GM12878 (cell line): ENCODE measurements at regions not wholly inside any gene's neighbourhood (a gene's known extent, or its start where the extent isn't known, plus 50 kb on each side); places are given as distances from the start of the nearest gene placed in this dataset.

ENCODE experiments used
- ATAC-seq: fragments of 200-7000 bp; cut with Tn5 transposase; 3 replicates; pipeline ENCODE4 v1.9.1; 2020; ENCODE audit warnings: mild to moderate bottlenecking, moderate library complexity
- BruUV-seq: library from RNA; stranded (reverse); fragments of 400-500 nt; replicated peaks from 2 replicates; lab custom pipeline; 2021; lab: Mats Ljungman, UMichigan
- CTCF ChIA-PET: fragments of 300-600 bp; sonication (Branson Sonifier 250); formaldehyde crosslinking; extraction: SDS; loops from one replicate; lab custom pipeline; 2021; ENCODE audit warnings: inconsistent platforms; lab: Yijun Ruan, JAX
- POLR2A ChIA-PET: fragments of 350-600 bp; formaldehyde crosslinking; extraction: SDS; loops from one replicate; lab custom pipeline; 2021; ENCODE audit warnings: inconsistent platforms; lab: Charles Lee
- RAD21 ChIA-PET: fragments of 300-600 bp; sonication (Branson Sonifier 250); formaldehyde crosslinking; loops from one replicate; lab custom pipeline; 2023; ENCODE audit warnings: antibody characterized with exemption; ENCODE audit not compliant: unreplicated experiment; lab: Charles Lee
- SMC1A ChIA-PET: fragments of 300-600 bp; sonication (Branson Sonifier 250); formaldehyde crosslinking; loops from one replicate; lab custom pipeline; 2023; ENCODE audit not compliant: unreplicated experiment, uncharacterized antibody; lab: Charles Lee
- DNase-seq: peaks from one replicate; pipeline ENCODE4 v3.0.0-alpha.2; 2011; ENCODE audit warnings: low read depth, low spot score
- FAIRE-seq: peaks from 3 replicates; lab custom pipeline; 2011; peaks lifted over from hg19 to GRCh38; lab: Jason Lieb, UNC
- H2AFZ ChIP-seq: 2 replicates; pipeline ENCODE4 v1.6.0; 2011; ENCODE audit warnings: low read depth, low read length, control low read depth; ENCODE audit not compliant: control insufficient read depth
- H3K27ac ChIP-seq: 2 replicates; pipeline ENCODE4 v1.5.1; 2011; ENCODE audit warnings: control low read depth; ENCODE audit not compliant: control insufficient read depth, insufficient read depth
- H3K27me3 ChIP-seq, 2 experiments: replicated peaks in 1 of 2; 2 replicates each; pipeline versions ENCODE4 v1.6.0 to v1.6.1; 2011; ENCODE audit warnings: low read length in 1 of 2; ENCODE audit not compliant: control insufficient read depth in 2 of 2, insufficient read depth in 2 of 2
- H3K36me3 ChIP-seq, 2 experiments: 2 replicates each; pipeline ENCODE4 v1.5.1; 2011; ENCODE audit warnings: low read length in 1 of 2; ENCODE audit not compliant: control insufficient read depth in 2 of 2, insufficient read depth in 2 of 2
- H3K4me1 ChIP-seq: 2 replicates; pipeline ENCODE4 v1.6.1; 2011; ENCODE audit warnings: mild to moderate bottlenecking, low read length, moderate library complexity, mixed read lengths; ENCODE audit not compliant: control insufficient read depth, insufficient read depth
- H3K4me2 ChIP-seq: 2 replicates; pipeline ENCODE4 v1.6.0; 2011; ENCODE audit warnings: control low read depth; ENCODE audit not compliant: control insufficient read depth, insufficient read depth
- H3K4me3 ChIP-seq: fragments of 200-600 bp; sonication (generic); 2 replicates; pipeline ENCODE4 v1.5.1; 2016
- H3K79me2 ChIP-seq: 2 replicates; pipeline ENCODE4 v1.6.0; 2011; ENCODE audit warnings: low read length; ENCODE audit not compliant: control insufficient read depth, insufficient read depth
- H3K9ac ChIP-seq: 2 replicates; pipeline ENCODE4 v1.8.0; 2011; ENCODE audit warnings: low read length, control low read depth, mixed read lengths; ENCODE audit not compliant: control insufficient read depth, insufficient read depth
- H3K9me3 ChIP-seq: replicated peaks from 3 replicates; pipeline ENCODE4 v1.5.1; 2011; ENCODE audit warnings: mild to moderate bottlenecking, low read length; ENCODE audit not compliant: control insufficient read depth, insufficient read depth
- H4K20me1 ChIP-seq: 2 replicates; pipeline ENCODE4 v1.6.0; 2011; ENCODE audit not compliant: control insufficient read depth, insufficient read depth
- CBX5 ChIP-seq: sonication (generic); IDR thresholded peaks from 2 replicates; pipeline ENCODE4 v1.6.1; 2016; ENCODE audit warnings: low read depth, moderate library complexity, mild to moderate bottlenecking, inconsistent platforms
- MYC ChIP-seq: IDR thresholded peaks from 2 replicates; pipeline ENCODE4 v1.6.1; 2011; ENCODE audit warnings: mild to moderate bottlenecking, low read length, moderate library complexity, inconsistent platforms; ENCODE audit not compliant: insufficient read depth, insufficient replicate concordance, insufficient read length, severe bottlenecking
- PAX8 ChIP-seq: fragments of 450-650 bp; IDR thresholded peaks from 2 replicates; pipeline ENCODE4 v1.6.1; 2017; ENCODE audit warnings: mild to moderate bottlenecking, moderate library complexity
- SRF ChIP-seq, 2 experiments: IDR thresholded peaks; 2 replicates each; pipeline ENCODE4 v1.6.1; 2011; ENCODE audit warnings: low read depth in 2 of 2, low read length in 2 of 2, mild to moderate bottlenecking in 1 of 2, moderate library complexity in 1 of 2
- WGBS: methylation state at CpG from one replicate; pipeline ENCODE4 v1.1.6; 2016; ENCODE audit warnings: low lambda C conversion rate; ENCODE audit not compliant: insufficient replicate concordance, insufficient coverage; ENCODE audit errors: missing lambda C conversion rate; 5-methylcytosine and 5-hydroxymethylcytosine counted together
- in situ Hi-C: fragments of 300-500 bp; cut with MboI; formaldehyde crosslinking; loops from 9 replicates; pipeline ENCODE4 v1.14.3; 2018; ENCODE audit warnings: mixed read lengths
- intact Hi-C: fragments of 100-400 bp; cut with micrococcal nuclease; formaldehyde crosslinking; loops from one replicate; pipeline ENCODE4 v1.14.2; 2022; ENCODE audit not compliant: unreplicated experiment

DNA sequence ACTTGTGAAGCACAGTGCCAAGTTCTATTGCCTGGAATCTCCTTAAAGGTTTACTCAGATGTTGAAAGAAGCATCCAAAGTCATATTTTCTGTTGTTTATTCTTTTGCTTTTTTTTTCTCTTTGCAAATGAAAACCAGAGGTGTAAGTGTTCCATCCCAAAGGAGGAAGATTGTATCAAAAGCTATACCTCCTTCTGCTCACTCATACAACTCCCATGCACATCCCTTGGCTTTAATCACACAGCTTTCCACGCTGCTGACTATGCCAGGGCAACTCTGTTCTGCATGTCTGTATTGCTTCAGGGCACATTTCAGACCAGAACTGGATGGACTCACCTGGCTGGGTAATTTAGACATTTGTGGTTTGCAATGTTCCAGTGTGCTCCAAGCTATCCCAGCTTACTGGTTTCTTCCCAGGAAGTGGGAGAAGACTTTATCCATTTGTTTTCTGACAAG is 399.6 kb upstream of the TBL1XR1 start:
- ChIA-PET CTCF (no interaction called here), POLR2A (no interaction called here), RAD21 (no interaction called here), SMC1A (no interaction called here)
- 0 out of 2 replicates have a peak overlapping the region, but pooled peaks have one; percentile 20 for H3K27ac ChIP-seq
- intact Hi-C loops (loop anchor here (5.0 kb wide), 1 partner anchor 540 kb away; no protein-coding TSS in a partner anchor), in situ Hi-C loops (no loop called here)
- H3K79me2 ChIP-seq: no peaks in the 10 kb centered on the region
- no TSS peak for BruUV-seq
- H2AFZ ChIP-seq: no peak overlapping the region
- DNase-seq (no peak), ATAC-seq (no peak), FAIRE-seq (no peak)
- H3K9me3 ChIP-seq: no peaks in the 10 kb centered on the region; the same call in 2 of the 3 replicates
- H3K4me2 ChIP-seq: no peak overlapping the region
- no peaks in the 10 kb centered on the region for H4K20me1 ChIP-seq
- H3K4me3 ChIP-seq: no peak overlapping the region
- H3K9ac ChIP-seq: no peak overlapping the region
- H3K36me3 ChIP-seq: no peaks in the 10 kb centered on the region
- 94% methylated on average over 1 of the region's 1 CpG for WGBS
- no peak for TF ChIP-seq SRF (IDR thresholded peaks at IDR 0.05; ENCODE audit: low read depth in 2 of 2, low read length in 2 of 2)
- H3K27me3 ChIP-seq: no peaks in the 10 kb centered on the region
- peaks cover 16% of the 10 kb centered on the region for H3K4me1 ChIP-seq

DNA sequence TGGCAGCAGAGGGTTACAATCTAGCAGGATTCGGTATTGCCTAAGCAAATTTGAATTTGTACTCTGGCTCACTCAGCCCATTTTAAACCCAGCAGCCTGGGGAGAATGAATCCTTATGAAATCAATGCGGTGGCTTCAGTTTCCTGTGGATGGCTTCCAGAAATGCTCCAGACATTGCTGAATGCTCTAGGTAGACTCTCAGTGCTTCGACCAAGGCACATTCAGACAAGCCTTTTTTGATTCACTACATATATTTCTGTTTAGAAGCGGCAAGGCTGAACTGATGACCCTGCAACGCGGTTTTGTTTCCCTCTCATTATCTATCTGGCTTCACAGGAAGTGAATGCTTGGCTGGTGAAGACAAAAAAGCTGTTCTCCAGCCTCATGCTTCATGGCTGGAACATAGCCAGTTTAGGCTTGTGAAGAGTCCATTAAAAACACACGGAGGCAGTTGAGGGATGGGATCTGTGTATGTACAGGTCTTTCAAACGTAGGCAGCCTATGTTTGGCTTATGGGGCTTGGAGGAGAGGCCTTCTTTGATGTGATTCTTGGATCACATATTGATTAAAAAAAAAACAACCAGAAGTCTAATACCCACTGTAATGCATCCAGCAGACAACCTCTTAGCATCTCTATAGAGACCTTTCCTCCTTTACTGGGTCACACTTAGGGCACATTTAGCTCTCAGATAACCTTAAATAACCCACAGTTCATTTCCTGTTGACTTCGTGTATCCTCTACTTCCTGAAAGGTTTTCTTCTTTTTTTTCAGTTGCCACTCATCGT is 400.2 kb upstream of the TBL1XR1 start:
- Histone ChIP-seq H3K36me3 (no peaks in the 10 kb centered on the region), H3K4me3 (no peak overlapping the region), H3K27me3 (no peaks in the 10 kb centered on the region), H3K9me3 (no peaks in the 10 kb centered on the region; the same call in 2 of the 3 replicates), H3K27ac (peak overlapping the region; percentile 42; the same call in 1 of the 2 replicates), H3K4me1 (peaks cover 15% of the 10 kb centered on the region), H2AFZ (peak overlapping the region; percentile 89), H3K9ac (no peak overlapping the region), H4K20me1 (no peaks in the 10 kb centered on the region), H3K4me2 (peak overlapping the region; percentile 45; the same call in 1 of the 2 replicates), H3K79me2 (no peaks in the 10 kb centered on the region)
- in situ Hi-C loops (no loop called here), intact Hi-C loops (loop anchor here (5.0 kb wide), 1 partner anchor 540 kb away; no protein-coding TSS in a partner anchor)
- ChIA-PET POLR2A (no interaction called here), RAD21 (no interaction called here), SMC1A (no interaction called here), CTCF (no interaction called here)
- peak; percentile 60; the same call in 1 of the 2 replicates for TF ChIP-seq CBX5
- TF ChIP-seq MYC: no peak
- TF ChIP-seq PAX8: no peak
- no TSS peak for BruUV-seq
- WGBS: under 1% methylated on average over 10 of the region's 10 CpGs
- DNase-seq: no peak
- peak; percentile 78 for ATAC-seq
- peak; percentile 41 for FAIRE-seq
